Natural killer cell treated with Interleukin-12 subunit alpha and Interleukin-12 subunit beta and Interleukin-15 and Interleukin-18, amount 100 ng/mL, for 72 hours (primary cell): ENCODE measurements at regions not wholly inside any gene's neighbourhood (a gene's known extent, or its start where the extent isn't known, plus 50 kb on each side); places are given as distances from the start of the nearest gene placed in this dataset.

Experiments used
- ATAC-seq, 2 donors: fragments of 150-1000 bp; cut with Tn5 transposase in 1 of 2; sonication (Bioruptor Pico), chemical (Tn5 transposase) in 1 of 2; 2 replicates each; pipeline ENCODE4 v1.10.0; 2021
- DNase-seq: peaks from one replicate; pipeline ENCODE4 v3.0.0; 2022; ENCODE audit warnings: low spot score
- H3K27ac Mint-ChIP-seq, 2 donors: 1 replicate in 1 of 2; 2 replicates in 1 of 2; pipeline ENCODE4 v1.8.0; 2022; ENCODE audit warnings: mixed read lengths in 2 of 2, mild to moderate bottlenecking in 1 of 2, moderate library complexity in 1 of 2
- H3K27me3 Mint-ChIP-seq, 2 donors: 1 replicate in 1 of 2; 2 replicates in 1 of 2; pipeline ENCODE4 v1.8.0; 2022; ENCODE audit warnings: mixed read lengths in 2 of 2
- H3K36me3 Mint-ChIP-seq: one replicate; pipeline ENCODE4 v1.8.0; 2022; ENCODE audit warnings: mixed read lengths
- H3K4me1 Mint-ChIP-seq, 2 donors: 1 replicate in 1 of 2; 2 replicates in 1 of 2; pipeline ENCODE4 v1.8.0; 2022; ENCODE audit warnings: low read depth in 2 of 2, mixed read lengths in 2 of 2, mild to moderate bottlenecking in 1 of 2
- H3K4me3 Mint-ChIP-seq: one replicate; pipeline ENCODE4 v1.8.0; 2022; ENCODE audit warnings: mixed read lengths
- H3K9me3 Mint-ChIP-seq: 2 replicates; pipeline ENCODE4 v1.8.0; 2022; ENCODE audit warnings: mixed read lengths

- H3K9me3 Mint-ChIP-seq = peaks cover 5% of the 10 kb centered on the region
- H3K27me3 Mint-ChIP-seq = no peaks in the 10 kb centered on the region
- no peak overlapping the region for H3K27ac Mint-ChIP-seq
- no peak overlapping the region for H3K4me3 Mint-ChIP-seq
- no peaks in the 10 kb centered on the region for H3K36me3 Mint-ChIP-seq
- no peak for DNase-seq
- H3K4me1 Mint-ChIP-seq = no peaks in the 10 kb centered on the region
- no peak for ATAC-seq
These were observed 1053.5 kb upstream of the FBXO33 start for GRCh38 chr14:40485688-40486087.

- no peak for DNase-seq
- Mint-ChIP-seq H3K27me3 (no peaks in the 10 kb centered on the region), H3K4me3 (no peak overlapping the region), H3K27ac (no peak overlapping the region), H3K9me3 (peaks cover 22% of the 10 kb centered on the region), H3K4me1 (no peaks in the 10 kb centered on the region), H3K36me3 (peaks cover 7% of the 10 kb centered on the region)
- ATAC-seq = no peak
These were observed 1043.8 kb upstream of the FBXO33 start for GRCh38 chr14:40476005-40476404.

DNA sequence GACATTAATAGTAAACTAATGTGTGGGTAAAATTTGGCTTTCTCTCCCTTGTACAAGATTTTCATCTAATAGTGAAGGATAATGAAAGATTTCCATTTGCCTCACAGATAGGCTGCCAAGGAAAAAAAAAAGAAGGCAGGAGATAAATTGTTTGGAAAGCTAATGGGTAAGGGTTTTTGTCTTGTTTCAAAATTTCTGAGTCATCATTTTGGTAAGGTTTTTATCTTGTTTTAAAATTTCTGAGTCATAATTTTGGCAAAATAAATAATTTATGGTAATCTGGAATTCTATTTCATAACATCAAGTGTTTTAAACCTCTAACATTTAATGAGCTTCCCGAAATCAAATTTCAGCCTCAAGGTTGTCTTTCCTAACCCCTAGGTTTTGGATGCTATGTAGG, 1035.7 kb upstream of the FBXO33 start:
- H3K27ac Mint-ChIP-seq = no peak overlapping the region
- H3K27me3 Mint-ChIP-seq = no peaks in the 10 kb centered on the region
- no peak for ATAC-seq
- peaks cover 8% of the 10 kb centered on the region for H3K9me3 Mint-ChIP-seq
- no peaks in the 10 kb centered on the region for H3K36me3 Mint-ChIP-seq
- no peak for DNase-seq
- no peaks in the 10 kb centered on the region for H3K4me1 Mint-ChIP-seq
- H3K4me3 Mint-ChIP-seq = no peak overlapping the region

GRCh38 chr14:40464531-40464930, 1032.3 kb upstream of the FBXO33 start:
- Mint-ChIP-seq H3K36me3 (no peaks in the 10 kb centered on the region), H3K27ac (no peak overlapping the region), H3K4me3 (no peak overlapping the region), H3K9me3 (peaks cover 11% of the 10 kb centered on the region), H3K27me3 (no peaks in the 10 kb centered on the region), H3K4me1 (no peaks in the 10 kb centered on the region)
- DNase-seq (no peak), ATAC-seq (no peak)

DNA sequence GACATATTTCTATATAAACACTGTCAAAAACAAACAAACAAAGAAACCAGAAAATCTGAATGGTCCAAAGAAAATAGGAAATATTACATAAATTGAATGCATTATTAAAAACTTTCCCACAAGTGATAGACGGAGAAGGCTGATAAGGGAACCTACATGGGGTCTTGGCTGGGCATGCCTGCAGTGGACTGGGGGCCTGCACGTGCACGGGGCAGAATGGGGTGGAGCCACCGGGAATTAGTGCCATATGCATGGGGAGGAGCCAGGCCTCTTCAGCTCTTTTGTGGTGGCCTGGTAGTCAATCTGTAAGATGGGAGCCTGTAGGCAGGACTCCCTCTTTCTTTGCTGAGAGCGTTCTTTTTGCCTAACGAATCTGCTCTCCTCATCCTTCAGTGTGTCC, 1031.7 kb upstream of the FBXO33 start:
- Mint-ChIP-seq H3K27ac (no peak overlapping the region), H3K4me3 (no peak overlapping the region), H3K9me3 (peaks cover 11% of the 10 kb centered on the region), H3K4me1 (no peaks in the 10 kb centered on the region), H3K27me3 (no peaks in the 10 kb centered on the region), H3K36me3 (no peaks in the 10 kb centered on the region)
- DNase-seq (no peak), ATAC-seq (no peak)

DNA sequence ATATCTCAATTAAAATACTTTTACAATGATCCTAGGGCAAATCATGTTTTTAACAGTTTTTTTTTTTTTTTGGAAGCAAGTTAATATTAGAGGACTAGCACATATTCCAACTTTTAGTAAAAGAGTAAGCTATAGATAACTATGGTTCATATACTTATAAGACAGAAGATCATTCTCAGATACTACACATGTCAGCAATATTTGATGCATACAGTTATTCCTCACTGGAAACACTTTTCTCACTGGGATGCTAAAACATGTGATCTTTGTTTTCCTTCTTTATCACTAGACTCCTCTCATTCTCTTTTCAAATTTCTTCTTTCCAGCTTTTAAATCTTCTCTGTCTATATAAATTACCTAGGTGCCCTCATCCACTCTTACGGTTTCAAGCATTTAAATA, 1020.4 kb upstream of the FBXO33 start:
- ATAC-seq (no peak), DNase-seq (no peak)
- H3K4me1 Mint-ChIP-seq = no peaks in the 10 kb centered on the region
- no peaks in the 10 kb centered on the region for H3K36me3 Mint-ChIP-seq
- H3K4me3 Mint-ChIP-seq = no peak overlapping the region
- no peaks in the 10 kb centered on the region for H3K27me3 Mint-ChIP-seq
- peaks cover 9% of the 10 kb centered on the region for H3K9me3 Mint-ChIP-seq
- H3K27ac Mint-ChIP-seq = no peak overlapping the region

DNA sequence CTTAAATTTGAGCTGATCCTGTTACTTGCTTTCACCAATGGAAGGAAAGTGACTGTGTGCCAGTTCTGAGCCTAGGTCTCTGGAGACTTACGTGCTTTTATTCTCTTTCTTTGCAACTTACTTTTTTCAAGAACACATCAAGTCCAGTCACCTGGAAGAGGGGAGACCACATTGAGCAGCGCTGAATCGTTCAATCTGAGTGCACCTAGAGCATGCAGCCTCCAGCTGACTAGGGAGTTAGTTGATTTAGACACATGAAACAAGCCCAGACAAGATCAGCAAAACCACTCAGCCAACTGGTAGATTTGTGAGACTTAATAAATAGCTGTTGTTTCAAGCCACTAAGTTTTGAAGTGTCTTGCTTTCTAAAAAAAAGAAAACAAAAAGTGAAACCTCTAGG, 1014.8 kb upstream of the FBXO33 start:
- Mint-ChIP-seq H3K4me3 (no peak overlapping the region), H3K4me1 (no peaks in the 10 kb centered on the region), H3K36me3 (peaks cover 7% of the 10 kb centered on the region), H3K27me3 (no peaks in the 10 kb centered on the region), H3K9me3 (peaks cover 9% of the 10 kb centered on the region), H3K27ac (no peak overlapping the region)
- ATAC-seq = no peak
- DNase-seq = no peak

DNA sequence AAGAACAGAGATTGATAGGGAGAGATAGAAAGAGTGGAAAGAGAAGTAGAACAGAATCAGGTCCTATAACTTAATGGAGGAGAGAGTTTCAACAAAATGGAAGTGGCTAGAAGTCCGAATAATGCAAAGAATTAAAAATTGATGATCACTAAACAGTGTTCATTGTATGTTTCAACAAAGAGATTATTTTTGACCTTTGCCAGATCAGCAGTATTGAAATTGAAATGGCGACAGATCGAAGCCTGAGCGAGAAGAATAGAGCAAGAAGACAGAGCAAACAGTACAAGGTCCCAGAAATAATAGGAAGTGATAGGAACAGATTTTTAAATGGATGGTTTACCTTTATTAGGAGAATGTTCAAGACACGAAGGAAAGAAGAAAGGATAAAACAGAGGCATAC, 1012.8 kb upstream of the FBXO33 start:
- H3K4me1 Mint-ChIP-seq = no peaks in the 10 kb centered on the region
- H3K9me3 Mint-ChIP-seq = peaks cover 9% of the 10 kb centered on the region
- no peak overlapping the region for H3K4me3 Mint-ChIP-seq
- H3K36me3 Mint-ChIP-seq = peaks cover 7% of the 10 kb centered on the region
- ATAC-seq (no peak), DNase-seq (no peak)
- H3K27me3 Mint-ChIP-seq = no peaks in the 10 kb centered on the region
- no peak overlapping the region for H3K27ac Mint-ChIP-seq

GRCh38 chr14:40436551-40436950, 1004.3 kb upstream of the FBXO33 start:
- no peak for DNase-seq
- Mint-ChIP-seq H3K27ac (no peak overlapping the region), H3K36me3 (no peaks in the 10 kb centered on the region), H3K4me1 (no peaks in the 10 kb centered on the region), H3K4me3 (no peak overlapping the region), H3K27me3 (no peaks in the 10 kb centered on the region), H3K9me3 (peaks cover 6% of the 10 kb centered on the region)
- no peak for ATAC-seq

GRCh38 chr14:40417777-40418401, 985.7 kb upstream of the FBXO33 start:
- no peaks in the 10 kb centered on the region for H3K27me3 Mint-ChIP-seq
- no peak overlapping the region for H3K27ac Mint-ChIP-seq
- ATAC-seq (no peak), DNase-seq (no peak)
- H3K36me3 Mint-ChIP-seq = no peaks in the 10 kb centered on the region
- H3K4me3 Mint-ChIP-seq = no peak overlapping the region
- no peaks in the 10 kb centered on the region for H3K4me1 Mint-ChIP-seq
- peaks cover 3% of the 10 kb centered on the region for H3K9me3 Mint-ChIP-seq

GRCh38 chr14:40416565-40416964, 984.3 kb upstream of the FBXO33 start:
- Mint-ChIP-seq H3K4me3 (no peak overlapping the region), H3K9me3 (peaks cover 3% of the 10 kb centered on the region), H3K27me3 (no peaks in the 10 kb centered on the region), H3K4me1 (no peaks in the 10 kb centered on the region), H3K36me3 (no peaks in the 10 kb centered on the region), H3K27ac (no peak overlapping the region)
- ATAC-seq (no peak), DNase-seq (no peak)

DNA sequence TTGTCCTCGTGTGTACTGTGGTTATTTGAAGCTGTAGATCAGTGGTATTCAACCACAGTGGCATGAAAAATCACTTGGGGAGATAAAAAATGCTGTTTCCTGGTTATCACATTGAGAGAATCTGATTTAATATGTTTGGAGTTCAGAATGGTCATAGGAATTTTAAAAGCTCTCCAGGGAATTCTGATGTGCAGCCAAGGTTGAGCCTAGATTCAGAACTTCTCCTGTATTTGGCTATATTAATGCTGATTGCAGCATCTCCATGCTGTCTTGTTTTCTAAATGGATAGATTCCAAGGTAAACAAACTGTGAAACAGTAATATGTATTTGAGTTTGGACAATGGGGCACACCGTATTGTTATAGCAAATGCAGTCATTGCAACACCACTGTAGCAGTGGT, 982.2 kb upstream of the FBXO33 start:
- ATAC-seq (no peak), DNase-seq (no peak)
- Mint-ChIP-seq H3K27me3 (no peaks in the 10 kb centered on the region), H3K36me3 (no peaks in the 10 kb centered on the region), H3K9me3 (peaks cover 3% of the 10 kb centered on the region), H3K27ac (no peak overlapping the region), H3K4me3 (no peak overlapping the region), H3K4me1 (no peaks in the 10 kb centered on the region)

GRCh38 chr14:40413136-40413535, 980.9 kb upstream of the FBXO33 start:
- no peaks in the 10 kb centered on the region for H3K4me1 Mint-ChIP-seq
- no peaks in the 10 kb centered on the region for H3K27me3 Mint-ChIP-seq
- no peaks in the 10 kb centered on the region for H3K36me3 Mint-ChIP-seq
- H3K27ac Mint-ChIP-seq = no peak overlapping the region
- ATAC-seq = no peak
- H3K4me3 Mint-ChIP-seq = no peak overlapping the region
- no peak for DNase-seq
- peaks cover 8% of the 10 kb centered on the region for H3K9me3 Mint-ChIP-seq

DNA sequence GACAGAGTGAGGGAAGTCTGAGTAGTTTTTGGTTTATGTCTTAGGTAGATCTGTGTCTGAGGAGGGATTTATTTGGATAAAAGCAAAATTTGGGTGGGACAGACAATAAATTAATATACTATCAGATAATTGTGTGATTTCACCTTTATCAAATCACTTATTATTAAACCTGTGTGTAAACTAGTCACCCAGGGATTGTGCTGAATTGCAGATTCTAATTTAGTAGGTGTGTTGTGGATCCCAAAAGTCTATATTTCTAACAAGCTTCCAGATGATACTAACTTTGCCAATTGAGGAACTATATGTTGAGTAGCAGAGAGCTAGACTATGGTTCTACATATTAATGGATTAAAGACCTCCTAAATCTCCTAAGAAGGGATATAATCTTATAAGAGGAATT, 978.5 kb upstream of the FBXO33 start:
- ATAC-seq (no peak), DNase-seq (no peak)
- H3K4me3 Mint-ChIP-seq = no peak overlapping the region
- peaks cover 23% of the 10 kb centered on the region for H3K9me3 Mint-ChIP-seq
- no peaks in the 10 kb centered on the region for H3K36me3 Mint-ChIP-seq
- H3K27ac Mint-ChIP-seq = no peak overlapping the region
- no peaks in the 10 kb centered on the region for H3K4me1 Mint-ChIP-seq
- H3K27me3 Mint-ChIP-seq = no peaks in the 10 kb centered on the region

DNA sequence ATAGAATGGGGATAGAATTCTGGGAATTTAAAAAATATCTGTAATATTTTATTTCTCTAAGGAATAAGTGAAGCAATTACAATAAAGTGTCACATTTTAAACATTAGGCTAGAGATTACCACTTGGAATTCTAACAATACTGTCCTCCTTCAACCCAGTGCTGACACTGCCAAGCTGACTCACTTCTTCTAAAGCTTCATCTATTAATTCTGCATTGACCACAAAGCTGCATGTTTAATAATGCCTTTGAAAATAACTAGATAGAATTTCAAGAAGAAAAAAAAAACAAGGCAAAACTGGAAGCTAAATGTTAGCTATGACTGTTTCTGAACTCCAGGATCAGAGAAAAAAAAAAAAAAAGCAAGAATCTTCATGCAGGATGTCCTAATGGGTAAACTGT, 970.7 kb upstream of the FBXO33 start:
- no peaks in the 10 kb centered on the region for H3K27me3 Mint-ChIP-seq
- ATAC-seq (no peak), DNase-seq (no peak)
- no peaks in the 10 kb centered on the region for H3K36me3 Mint-ChIP-seq
- H3K9me3 Mint-ChIP-seq = peaks cover 23% of the 10 kb centered on the region
- H3K27ac Mint-ChIP-seq = no peak overlapping the region
- H3K4me3 Mint-ChIP-seq = no peak overlapping the region
- H3K4me1 Mint-ChIP-seq = no peaks in the 10 kb centered on the region
